ENCODE measurements at regions not wholly inside any gene's neighbourhood (a gene's known extent, or its start where the extent isn't known, plus 50 kb on each side); places are given as distances from the start of the nearest gene placed in this dataset.
"Not testable (repeated sequence)": the region's sequence is repeated elsewhere in the genome, so short reads cannot be mapped to it uniquely, and the experiment has no call there.

DNA sequence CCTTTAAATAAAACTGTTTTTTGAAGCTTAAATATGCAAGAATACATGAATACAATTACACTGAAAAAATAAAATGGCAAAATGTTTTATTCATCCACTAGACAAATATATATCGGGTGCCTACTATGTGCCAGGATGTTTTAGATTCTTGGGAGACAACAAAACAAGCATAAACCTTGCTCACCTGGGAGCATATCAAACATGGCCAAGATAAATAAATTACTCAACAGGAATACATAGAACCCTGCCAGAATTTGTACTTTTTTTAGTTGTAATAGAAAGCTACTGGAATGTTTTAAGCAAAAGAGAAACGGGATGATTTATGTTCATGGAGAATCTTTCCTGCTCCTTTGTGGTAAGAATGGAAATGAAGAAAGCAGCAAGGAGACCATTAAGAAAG is 2358.5 kb upstream of the PCDH20 start:
- Histone ChIP-seq H3K4me2 (ENCODE audit: low read depth, low read length, poor library complexity, severe bottlenecking) (no peak overlapping the region), H3K36me3 (ENCODE audit: insufficient read depth, low read length) (no peaks in the 10 kb centered on the region), H3F3A (ENCODE audit: low read depth) (no peaks in the 10 kb centered on the region), H3K9ac (ENCODE audit: low read depth, low read length, poor library complexity, severe bottlenecking) (no peak overlapping the region), H2AFZ (ENCODE audit: low read length) (no peak overlapping the region), H3K4me3 (ENCODE audit: low read length, poor library complexity, severe bottlenecking) (no peak overlapping the region), H3K9me3 (ENCODE audit: insufficient read depth, low read depth, low read length) (no peaks in the 10 kb centered on the region), H3K4me1 (ENCODE audit: insufficient read depth, low read length, poor library complexity, severe bottlenecking) (no peaks in the 10 kb centered on the region), H3K79me2 (ENCODE audit: insufficient read depth, low read length) (no peaks in the 10 kb centered on the region), H3K9me2 (replicated peaks; ENCODE audit: low read depth, low read length) (no peaks in the 10 kb centered on the region), H4K20me1 (ENCODE audit: insufficient read depth, low read length, poor library complexity, severe bottlenecking) (no peaks in the 10 kb centered on the region), H3K27me3 (ENCODE audit: insufficient read depth, low read length, poor library complexity, severe bottlenecking) (no peaks in the 10 kb centered on the region)
- no peak for TF ChIP-seq EZH2phosphoT487 (IDR thresholded peaks at IDR 0.05; ENCODE audit: borderline replicate concordance)
- TF ChIP-seq, protein P1, sequence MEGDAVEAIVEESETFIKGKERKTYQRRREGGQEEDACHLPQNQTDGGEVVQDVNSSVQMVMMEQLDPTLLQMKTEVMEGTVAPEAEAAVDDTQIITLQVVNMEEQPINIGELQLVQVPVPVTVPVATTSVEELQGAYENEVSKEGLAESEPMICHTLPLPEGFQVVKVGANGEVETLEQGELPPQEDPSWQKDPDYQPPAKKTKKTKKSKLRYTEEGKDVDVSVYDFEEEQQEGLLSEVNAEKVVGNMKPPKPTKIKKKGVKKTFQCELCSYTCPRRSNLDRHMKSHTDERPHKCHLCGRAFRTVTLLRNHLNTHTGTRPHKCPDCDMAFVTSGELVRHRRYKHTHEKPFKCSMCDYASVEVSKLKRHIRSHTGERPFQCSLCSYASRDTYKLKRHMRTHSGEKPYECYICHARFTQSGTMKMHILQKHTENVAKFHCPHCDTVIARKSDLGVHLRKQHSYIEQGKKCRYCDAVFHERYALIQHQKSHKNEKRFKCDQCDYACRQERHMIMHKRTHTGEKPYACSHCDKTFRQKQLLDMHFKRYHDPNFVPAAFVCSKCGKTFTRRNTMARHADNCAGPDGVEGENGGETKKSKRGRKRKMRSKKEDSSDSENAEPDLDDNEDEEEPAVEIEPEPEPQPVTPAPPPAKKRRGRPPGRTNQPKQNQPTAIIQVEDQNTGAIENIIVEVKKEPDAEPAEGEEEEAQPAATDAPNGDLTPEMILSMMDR (conservative IDR thresholded peaks at IDR 0.05; ENCODE audit: low read length): no peak

DNA sequence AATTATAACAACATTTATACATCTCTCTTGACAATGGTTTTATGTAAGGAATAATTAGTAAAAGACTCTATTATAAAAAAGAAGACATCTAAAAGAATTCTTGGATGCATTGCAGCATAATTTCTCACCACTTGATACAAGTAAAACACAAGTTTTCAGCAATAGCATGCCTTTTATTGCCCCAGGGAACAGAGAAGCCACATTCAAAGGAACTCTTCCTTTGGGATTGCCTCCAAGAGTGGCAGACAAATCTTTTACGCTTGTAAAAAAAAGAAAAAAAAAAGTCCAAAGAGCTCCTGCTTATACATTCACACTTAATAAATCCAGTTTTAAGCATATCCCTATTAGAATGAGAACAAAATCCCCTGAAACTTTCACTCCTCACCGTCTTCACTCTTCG is 2357.8 kb upstream of the PCDH20 start:
- Histone ChIP-seq H4K20me1 (ENCODE audit: insufficient read depth, low read length, poor library complexity, severe bottlenecking) (no peaks in the 10 kb centered on the region), H3K27me3 (ENCODE audit: insufficient read depth, low read length, poor library complexity, severe bottlenecking) (no peaks in the 10 kb centered on the region), H3K4me1 (ENCODE audit: insufficient read depth, low read length, poor library complexity, severe bottlenecking) (no peaks in the 10 kb centered on the region), H3K79me2 (ENCODE audit: insufficient read depth, low read length) (no peaks in the 10 kb centered on the region), H3K9me2 (replicated peaks; ENCODE audit: low read depth, low read length) (no peaks in the 10 kb centered on the region), H3K4me2 (ENCODE audit: low read depth, low read length, poor library complexity, severe bottlenecking) (no peak overlapping the region), H3F3A (ENCODE audit: low read depth) (no peaks in the 10 kb centered on the region), H3K36me3 (ENCODE audit: insufficient read depth, low read length) (no peaks in the 10 kb centered on the region), H3K9me3 (ENCODE audit: insufficient read depth, low read depth, low read length) (no peaks in the 10 kb centered on the region), H3K9ac (ENCODE audit: low read depth, low read length, poor library complexity, severe bottlenecking) (no peak overlapping the region), H2AFZ (ENCODE audit: low read length) (no peak overlapping the region), H3K4me3 (ENCODE audit: low read length, poor library complexity, severe bottlenecking) (no peak overlapping the region)
- TF ChIP-seq EZH2phosphoT487 (IDR thresholded peaks at IDR 0.05; ENCODE audit: borderline replicate concordance): no peak
- TF ChIP-seq, protein P1 (conservative IDR thresholded peaks at IDR 0.05; ENCODE audit: low read length): no peak

DNA sequence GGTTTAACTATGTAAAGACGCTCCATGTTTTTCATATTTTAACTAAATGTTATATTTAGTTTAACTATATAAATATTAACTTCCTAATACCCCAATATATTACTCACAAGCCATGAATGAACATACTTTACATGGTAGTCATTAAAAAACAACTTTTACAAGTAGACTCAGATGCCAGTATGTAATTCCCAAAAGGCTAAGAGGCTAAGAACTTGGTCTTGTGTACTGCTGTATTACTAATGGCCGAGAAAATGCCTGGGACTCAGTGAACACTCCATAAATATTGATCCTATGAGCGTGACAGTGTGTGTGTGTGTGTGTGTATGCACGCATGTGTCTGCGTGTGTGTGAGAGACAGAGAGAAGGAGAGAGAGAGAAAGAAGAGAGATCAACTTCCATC is 2342.0 kb upstream of the PCDH20 start:
- H3K36me3 ChIP-seq (ENCODE audit: insufficient read depth, low read length); H3K4me1 ChIP-seq (ENCODE audit: insufficient read depth, low read length, poor library complexity, severe bottlenecking); H2AFZ ChIP-seq (ENCODE audit: low read length); H3F3A ChIP-seq (ENCODE audit: low read depth); H3K79me2 ChIP-seq (ENCODE audit: insufficient read depth, low read length); H3K9me3 ChIP-seq (ENCODE audit: insufficient read depth, low read depth, low read length); H3K4me3 ChIP-seq (ENCODE audit: low read length, poor library complexity, severe bottlenecking); H3K9me2 ChIP-seq (replicated peaks; ENCODE audit: low read depth, low read length); H3K4me2 ChIP-seq (ENCODE audit: low read depth, low read length, poor library complexity, severe bottlenecking); H3K27me3 ChIP-seq (ENCODE audit: insufficient read depth, low read length, poor library complexity, severe bottlenecking); H4K20me1 ChIP-seq (ENCODE audit: insufficient read depth, low read length, poor library complexity, severe bottlenecking); H3K9ac ChIP-seq (ENCODE audit: low read depth, low read length, poor library complexity, severe bottlenecking): not testable (repeated sequence)

DNA sequence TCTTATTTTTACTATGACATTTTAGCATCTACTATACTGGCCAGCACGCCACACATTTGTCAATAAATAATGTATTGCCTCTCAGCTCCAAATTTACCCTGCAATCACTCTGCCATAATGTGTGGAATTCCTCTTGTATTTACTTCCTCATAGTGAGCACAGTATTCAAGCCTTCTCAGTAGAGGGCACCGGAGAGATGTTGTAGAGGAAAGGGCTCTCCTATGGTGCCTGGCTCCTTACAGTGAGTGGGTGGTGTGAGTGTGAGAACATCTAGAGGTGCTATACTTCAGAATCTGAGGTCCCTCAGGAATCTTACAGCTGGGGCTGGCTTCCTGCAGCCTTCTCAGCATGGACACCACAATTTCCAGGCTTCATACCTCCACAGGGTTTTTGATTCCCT is 2334.2 kb upstream of the PCDH20 start:
- H3K27me3 ChIP-seq (ENCODE audit: insufficient read depth, low read length, poor library complexity, severe bottlenecking); H3K4me1 ChIP-seq (ENCODE audit: insufficient read depth, low read length, poor library complexity, severe bottlenecking); H3K9me3 ChIP-seq (ENCODE audit: insufficient read depth, low read depth, low read length); H3K79me2 ChIP-seq (ENCODE audit: insufficient read depth, low read length); H3K9ac ChIP-seq (ENCODE audit: low read depth, low read length, poor library complexity, severe bottlenecking); H3K4me3 ChIP-seq (ENCODE audit: low read length, poor library complexity, severe bottlenecking); H3K4me2 ChIP-seq (ENCODE audit: low read depth, low read length, poor library complexity, severe bottlenecking); H4K20me1 ChIP-seq (ENCODE audit: insufficient read depth, low read length, poor library complexity, severe bottlenecking); H3K9me2 ChIP-seq (replicated peaks; ENCODE audit: low read depth, low read length); H2AFZ ChIP-seq (ENCODE audit: low read length); H3F3A ChIP-seq (ENCODE audit: low read depth); H3K36me3 ChIP-seq (ENCODE audit: insufficient read depth, low read length): not testable (repeated sequence)

DNA sequence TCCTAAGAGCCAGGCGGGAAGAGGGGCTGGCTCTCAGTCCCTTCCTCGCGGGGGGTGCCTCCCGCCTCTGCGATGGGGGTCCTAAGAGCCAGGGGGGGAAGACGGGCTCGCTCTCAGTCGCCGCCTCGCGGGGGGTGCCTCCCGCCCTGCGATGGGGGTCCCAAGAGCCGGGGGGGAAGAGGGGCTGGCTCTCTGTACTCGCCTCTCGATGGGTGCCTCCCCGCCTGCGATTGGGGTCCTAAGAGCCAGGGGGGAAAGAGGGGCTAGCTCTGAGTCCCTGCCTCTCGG is 2326.1 kb upstream of the PCDH20 start:
- H3K9me3 ChIP-seq (ENCODE audit: insufficient read depth, low read depth, low read length); H3K27me3 ChIP-seq (ENCODE audit: insufficient read depth, low read length, poor library complexity, severe bottlenecking); H2AFZ ChIP-seq (ENCODE audit: low read length); H3K36me3 ChIP-seq (ENCODE audit: insufficient read depth, low read length); H4K20me1 ChIP-seq (ENCODE audit: insufficient read depth, low read length, poor library complexity, severe bottlenecking); H3K9ac ChIP-seq (ENCODE audit: low read depth, low read length, poor library complexity, severe bottlenecking); H3F3A ChIP-seq (ENCODE audit: low read depth); H3K79me2 ChIP-seq (ENCODE audit: insufficient read depth, low read length); H3K4me2 ChIP-seq (ENCODE audit: low read depth, low read length, poor library complexity, severe bottlenecking); H3K4me1 ChIP-seq (ENCODE audit: insufficient read depth, low read length, poor library complexity, severe bottlenecking); H3K4me3 ChIP-seq (ENCODE audit: low read length, poor library complexity, severe bottlenecking); H3K9me2 ChIP-seq (replicated peaks; ENCODE audit: low read depth, low read length): not testable (repeated sequence)

All from Loucy (cell line).